Putamen (tissue), 1 donor: ENCODE measurements at regions not wholly inside any gene's neighbourhood (a gene's known extent, or its start where the extent isn't known, plus 50 kb on each side); places are given as distances from the start of the nearest gene placed in this dataset.
"Not testable (repeated sequence)": the region's sequence is repeated elsewhere in the genome, so short reads cannot be mapped to it uniquely, and the experiment has no call there.

ENCODE experiments used
- DNase-seq: peaks from one replicate; pipeline ENCODE4 v3.0.0-alpha.2; 2016; ENCODE audit warnings: low spot score

GRCh38 chr11:130526846-130527245 is 78.4 kb downstream of the ADAMTS15 start:
- DNase-seq: no peak

- DNase-seq: no peak
Measured at GRCh38 chr11:130527636-130528297, 79.3 kb downstream of the ADAMTS15 start.

GRCh38 chr11:130528298-130529261 is 80.1 kb downstream of the ADAMTS15 start:
- no peak for DNase-seq

GRCh38 chr11:130529366-130529765 is 80.9 kb downstream of the ADAMTS15 start:
- DNase-seq: no peak

- DNase-seq: no peak
Measured at GRCh38 chr11:130531061-130531460, 82.6 kb downstream of the ADAMTS15 start.

- DNase-seq: no peak
Measured at GRCh38 chr11:130533113-130533798, 84.8 kb downstream of the ADAMTS15 start.

- no peak for DNase-seq
Measured at GRCh38 chr11:130533871-130534270, 85.4 kb downstream of the ADAMTS15 start.

- no peak for DNase-seq
Measured at GRCh38 chr11:130534551-130534950, 86.1 kb downstream of the ADAMTS15 start.

GRCh38 chr11:130535520-130535919 is 87.1 kb downstream of the ADAMTS15 start:
- DNase-seq: no peak

- DNase-seq: no peak
Measured at GRCh38 chr11:130536106-130537040, 87.9 kb downstream of the ADAMTS15 start.

- DNase-seq: not testable (repeated sequence)
Measured at GRCh38 chr11:130539680-130540079, 91.2 kb downstream of the ADAMTS15 start.

GRCh38 chr11:130544266-130544665 is 95.8 kb downstream of the ADAMTS15 start:
- no peak for DNase-seq

- DNase-seq: no peak
Measured at GRCh38 chr11:130545449-130546072, 97.1 kb downstream of the ADAMTS15 start.

GRCh38 chr11:130546438-130546837 is 98.0 kb downstream of the ADAMTS15 start:
- no peak for DNase-seq

- no peak for DNase-seq
Measured at GRCh38 chr11:130546901-130547694, 98.7 kb downstream of the ADAMTS15 start.

- DNase-seq: no peak
Measured at GRCh38 chr11:130547761-130548490, 99.5 kb downstream of the ADAMTS15 start.

GRCh38 chr11:130548491-130548833 is 100.0 kb downstream of the ADAMTS15 start:
- no peak for DNase-seq

GRCh38 chr11:130549393-130549999 is 101.1 kb downstream of the ADAMTS15 start:
- no peak for DNase-seq

- DNase-seq: no peak
Measured at GRCh38 chr11:130550150-130550549, 101.7 kb downstream of the ADAMTS15 start.
